ENCODE measurements at regions not wholly inside any gene's neighbourhood (a gene's known extent, or its start where the extent isn't known, plus 50 kb on each side); places are given as distances from the start of the nearest gene placed in this dataset.

DNA sequence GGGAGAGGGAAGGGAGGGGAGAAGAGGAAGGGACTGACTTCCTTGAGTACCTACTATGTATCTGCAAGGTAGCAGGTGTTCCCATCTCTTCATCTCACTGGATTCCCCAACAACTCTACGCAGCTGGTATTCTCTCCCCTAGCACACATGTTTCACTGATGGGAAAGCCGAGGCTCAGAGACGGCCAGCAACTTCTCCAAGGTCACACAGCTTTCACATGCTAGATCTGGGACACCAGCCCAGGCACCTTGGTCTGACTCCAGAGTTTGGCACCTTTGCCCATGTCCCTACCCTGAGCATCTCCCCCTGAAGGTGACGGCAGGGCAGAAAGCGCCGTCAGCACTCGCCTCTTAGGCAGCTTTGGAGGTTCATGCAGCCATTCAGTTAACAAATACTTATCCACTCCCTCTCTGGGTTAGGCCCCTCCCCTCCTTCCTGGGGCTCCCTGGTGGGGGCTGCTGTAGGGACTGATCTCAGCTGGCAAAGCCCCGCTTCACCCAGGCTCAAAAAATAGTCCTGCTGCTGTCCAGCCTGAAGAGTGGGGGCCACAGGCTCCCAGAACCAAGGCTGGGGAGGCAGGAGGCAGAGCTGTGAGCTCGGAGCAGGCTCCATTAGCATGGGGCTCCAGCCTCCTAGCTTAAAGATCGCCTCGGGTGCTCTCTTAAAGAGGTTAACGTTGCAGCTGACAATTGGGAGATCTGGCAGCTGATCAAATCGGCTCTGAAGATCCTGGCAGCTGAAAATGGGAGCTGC, 79.4 kb downstream of the IGLL1 start:
- TF ChIP-seq, protein P1, sequence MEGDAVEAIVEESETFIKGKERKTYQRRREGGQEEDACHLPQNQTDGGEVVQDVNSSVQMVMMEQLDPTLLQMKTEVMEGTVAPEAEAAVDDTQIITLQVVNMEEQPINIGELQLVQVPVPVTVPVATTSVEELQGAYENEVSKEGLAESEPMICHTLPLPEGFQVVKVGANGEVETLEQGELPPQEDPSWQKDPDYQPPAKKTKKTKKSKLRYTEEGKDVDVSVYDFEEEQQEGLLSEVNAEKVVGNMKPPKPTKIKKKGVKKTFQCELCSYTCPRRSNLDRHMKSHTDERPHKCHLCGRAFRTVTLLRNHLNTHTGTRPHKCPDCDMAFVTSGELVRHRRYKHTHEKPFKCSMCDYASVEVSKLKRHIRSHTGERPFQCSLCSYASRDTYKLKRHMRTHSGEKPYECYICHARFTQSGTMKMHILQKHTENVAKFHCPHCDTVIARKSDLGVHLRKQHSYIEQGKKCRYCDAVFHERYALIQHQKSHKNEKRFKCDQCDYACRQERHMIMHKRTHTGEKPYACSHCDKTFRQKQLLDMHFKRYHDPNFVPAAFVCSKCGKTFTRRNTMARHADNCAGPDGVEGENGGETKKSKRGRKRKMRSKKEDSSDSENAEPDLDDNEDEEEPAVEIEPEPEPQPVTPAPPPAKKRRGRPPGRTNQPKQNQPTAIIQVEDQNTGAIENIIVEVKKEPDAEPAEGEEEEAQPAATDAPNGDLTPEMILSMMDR (tag by site-specific recombination; IDR thresholded peaks at IDR 0.05): no peak
- TF ChIP-seq, protein P2, sequence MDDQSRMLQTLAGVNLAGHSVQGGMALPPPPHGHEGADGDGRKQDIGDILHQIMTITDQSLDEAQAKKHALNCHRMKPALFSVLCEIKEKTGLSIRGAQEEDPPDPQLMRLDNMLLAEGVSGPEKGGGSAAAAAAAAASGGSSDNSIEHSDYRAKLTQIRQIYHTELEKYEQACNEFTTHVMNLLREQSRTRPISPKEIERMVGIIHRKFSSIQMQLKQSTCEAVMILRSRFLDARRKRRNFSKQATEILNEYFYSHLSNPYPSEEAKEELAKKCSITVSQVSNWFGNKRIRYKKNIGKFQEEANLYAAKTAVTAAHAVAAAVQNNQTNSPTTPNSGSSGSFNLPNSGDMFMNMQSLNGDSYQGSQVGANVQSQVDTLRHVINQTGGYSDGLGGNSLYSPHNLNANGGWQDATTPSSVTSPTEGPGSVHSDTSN (CRISPR knock-in tag; IDR thresholded peaks at IDR 0.05): no peak
- TF ChIP-seq ZNF146 (tag by site-specific recombination; IDR thresholded peaks at IDR 0.05) (no peak), ZNF391 (tag by site-specific recombination; IDR thresholded peaks at IDR 0.05; ENCODE audit: borderline replicate concordance, low read depth) (no peak), ZNF274 (IDR thresholded peaks at IDR 0.05; ENCODE audit: low read length) (no peak), ZNF274 (tag by site-specific recombination; IDR thresholded peaks at IDR 0.05; ENCODE audit: borderline replicate concordance) (no peak), MYNN (tag by site-specific recombination; IDR thresholded peaks at IDR 0.05; ENCODE audit: borderline replicate concordance) (no peak)
- TF ChIP-seq, protein P3, sequence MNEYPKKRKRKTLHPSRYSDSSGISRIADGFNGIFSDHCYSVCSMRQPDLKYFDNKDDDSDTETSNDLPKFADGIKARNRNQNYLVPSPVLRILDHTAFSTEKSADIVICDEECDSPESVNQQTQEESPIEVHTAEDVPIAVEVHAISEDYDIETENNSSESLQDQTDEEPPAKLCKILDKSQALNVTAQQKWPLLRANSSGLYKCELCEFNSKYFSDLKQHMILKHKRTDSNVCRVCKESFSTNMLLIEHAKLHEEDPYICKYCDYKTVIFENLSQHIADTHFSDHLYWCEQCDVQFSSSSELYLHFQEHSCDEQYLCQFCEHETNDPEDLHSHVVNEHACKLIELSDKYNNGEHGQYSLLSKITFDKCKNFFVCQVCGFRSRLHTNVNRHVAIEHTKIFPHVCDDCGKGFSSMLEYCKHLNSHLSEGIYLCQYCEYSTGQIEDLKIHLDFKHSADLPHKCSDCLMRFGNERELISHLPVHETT (tag by site-specific recombination; IDR thresholded peaks at IDR 0.05): no peak

Data from HEK293 (cell line).